Hepatocyte (in vitro differentiated cells): ENCODE measurements at regions not wholly inside any gene's neighbourhood (a gene's known extent, or its start where the extent isn't known, plus 50 kb on each side); places are given as distances from the start of the nearest gene placed in this dataset.
"Not testable (repeated sequence)": the region's sequence is repeated elsewhere in the genome, so short reads cannot be mapped to it uniquely, and the experiment has no call there.

Source experiments
- CTCF ChIP-seq: fragments of 200-600 bp; sonication (generic); IDR thresholded peaks from 2 replicates; pipeline ENCODE4 v1.5.1; 2016; ENCODE audit warnings: antibody characterized with exemption, mild to moderate bottlenecking; ENCODE audit not compliant: poor library complexity
- EZH2 ChIP-seq: fragments of 200-600 bp; sonication (generic); IDR thresholded peaks from 2 replicates; pipeline ENCODE4 v1.6.1; 2016; ENCODE audit warnings: antibody characterized with exemption, mild to moderate bottlenecking, borderline replicate concordance
- EZH2phosphoT487 ChIP-seq: fragments of 200-600 bp; sonication (generic); IDR thresholded peaks from one replicate; pipeline ENCODE4 v1.6.1; 2018; ENCODE audit warnings: antibody characterized with exemption, mild to moderate bottlenecking, low read depth, moderate library complexity; ENCODE audit not compliant: unreplicated experiment, severe bottlenecking

DNA sequence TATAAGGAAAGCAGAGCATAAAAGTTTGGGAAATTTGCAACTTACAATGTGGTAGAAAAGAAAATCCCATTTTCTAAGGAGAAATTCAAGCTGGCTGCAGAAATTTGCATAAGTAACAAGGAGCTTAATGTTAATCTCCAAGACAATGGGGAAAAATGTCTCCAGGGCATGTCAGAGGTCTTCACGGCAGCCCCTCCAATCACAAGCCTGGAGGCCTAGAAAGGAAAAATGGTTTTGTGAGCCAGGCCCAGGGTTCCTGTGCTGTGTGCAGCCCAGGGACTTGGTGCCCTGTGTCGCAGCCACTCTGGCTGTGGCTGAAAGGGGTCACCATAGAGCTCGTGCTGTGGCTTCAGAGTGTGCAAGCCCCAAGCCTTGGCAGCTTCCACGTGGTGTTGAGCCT lies 403.3 kb upstream of the NOX3 start:
- TF ChIP-seq CTCF, EZH2, EZH2phosphoT487: not testable (repeated sequence)
